ENCODE measurements at regions not wholly inside any gene's neighbourhood (a gene's known extent, or its start where the extent isn't known, plus 50 kb on each side); places are given as distances from the start of the nearest gene placed in this dataset.
"Not testable (repeated sequence)": the region's sequence is repeated elsewhere in the genome, so short reads cannot be mapped to it uniquely, and the experiment has no call there.

DNA sequence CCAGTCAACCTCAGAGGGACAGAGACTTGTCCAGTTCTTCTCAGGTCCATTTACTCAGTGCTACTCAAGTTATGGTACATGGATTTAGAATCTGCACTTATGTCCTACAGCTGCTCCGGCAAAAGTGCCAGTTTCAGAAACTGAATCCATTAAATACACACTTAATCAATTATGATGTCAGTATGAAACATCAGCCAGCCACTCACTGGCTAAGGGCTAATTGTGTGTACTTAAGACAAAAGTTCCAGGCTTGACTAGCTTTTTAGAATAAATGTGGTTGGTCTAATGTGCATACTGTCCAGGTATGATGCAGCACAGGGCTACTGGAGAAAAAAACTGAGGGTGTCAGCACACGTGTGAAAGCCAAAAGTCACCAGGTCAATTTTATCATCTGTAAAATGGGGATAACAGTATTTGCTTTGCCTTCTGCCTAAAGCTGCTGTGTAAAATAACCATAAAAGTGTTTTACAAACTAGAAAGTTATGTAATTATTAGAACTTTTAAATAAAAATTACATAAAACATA lies 55.4 kb upstream of the CYP2D6 start:
- peaks cover 41% of the 10 kb centered on the region for H3K4me1 Mint-ChIP-seq (ENCODE audit: low read depth, unreplicated experiment)
- H3K27ac Mint-ChIP-seq (ENCODE audit: unreplicated experiment) = no peak overlapping the region
- no peak overlapping the region for H3K4me3 Mint-ChIP-seq (ENCODE audit: unreplicated experiment)
- H3K27me3 Mint-ChIP-seq (ENCODE audit: unreplicated experiment) = peaks cover 7% of the 10 kb centered on the region
- peaks cover 18% of the 10 kb centered on the region for H3K9me3 Mint-ChIP-seq (ENCODE audit: unreplicated experiment)
- DNase-seq = no peak
- TF ChIP-seq, protein P1, sequence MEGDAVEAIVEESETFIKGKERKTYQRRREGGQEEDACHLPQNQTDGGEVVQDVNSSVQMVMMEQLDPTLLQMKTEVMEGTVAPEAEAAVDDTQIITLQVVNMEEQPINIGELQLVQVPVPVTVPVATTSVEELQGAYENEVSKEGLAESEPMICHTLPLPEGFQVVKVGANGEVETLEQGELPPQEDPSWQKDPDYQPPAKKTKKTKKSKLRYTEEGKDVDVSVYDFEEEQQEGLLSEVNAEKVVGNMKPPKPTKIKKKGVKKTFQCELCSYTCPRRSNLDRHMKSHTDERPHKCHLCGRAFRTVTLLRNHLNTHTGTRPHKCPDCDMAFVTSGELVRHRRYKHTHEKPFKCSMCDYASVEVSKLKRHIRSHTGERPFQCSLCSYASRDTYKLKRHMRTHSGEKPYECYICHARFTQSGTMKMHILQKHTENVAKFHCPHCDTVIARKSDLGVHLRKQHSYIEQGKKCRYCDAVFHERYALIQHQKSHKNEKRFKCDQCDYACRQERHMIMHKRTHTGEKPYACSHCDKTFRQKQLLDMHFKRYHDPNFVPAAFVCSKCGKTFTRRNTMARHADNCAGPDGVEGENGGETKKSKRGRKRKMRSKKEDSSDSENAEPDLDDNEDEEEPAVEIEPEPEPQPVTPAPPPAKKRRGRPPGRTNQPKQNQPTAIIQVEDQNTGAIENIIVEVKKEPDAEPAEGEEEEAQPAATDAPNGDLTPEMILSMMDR (IDR thresholded peaks at IDR 0.05; ENCODE audit: partially characterized antibody, unreplicated experiment) = no peak
- H3K36me3 Mint-ChIP-seq (ENCODE audit: unreplicated experiment) = no peaks in the 10 kb centered on the region

DNA sequence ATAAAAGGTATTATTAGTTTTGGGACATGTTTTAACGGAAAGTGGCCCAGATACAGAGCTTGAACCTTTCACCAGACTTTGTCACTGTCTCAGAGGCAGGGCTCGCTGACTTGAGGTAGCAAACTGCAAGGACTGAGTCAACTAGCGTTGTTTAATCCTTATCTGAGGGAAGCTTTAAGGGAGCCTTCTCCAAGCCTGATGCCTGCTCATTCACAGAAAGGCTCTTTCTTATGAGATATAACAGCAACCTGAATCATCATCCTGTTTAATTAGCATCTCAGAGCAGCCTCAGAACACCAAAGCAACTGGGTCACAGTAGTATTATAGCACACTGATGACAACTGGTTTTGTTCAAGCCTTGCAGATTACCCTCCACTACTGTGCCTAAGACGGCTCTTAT lies 54.2 kb upstream of the CYP2D6 start:
- peaks cover 7% of the 10 kb centered on the region for H3K27me3 Mint-ChIP-seq (ENCODE audit: unreplicated experiment)
- no peak overlapping the region for H3K4me3 Mint-ChIP-seq (ENCODE audit: unreplicated experiment)
- no peaks in the 10 kb centered on the region for H3K36me3 Mint-ChIP-seq (ENCODE audit: unreplicated experiment)
- H3K9me3 Mint-ChIP-seq (ENCODE audit: unreplicated experiment) = peaks cover 15% of the 10 kb centered on the region
- DNase-seq = no peak
- TF ChIP-seq, protein P1 (IDR thresholded peaks at IDR 0.05; ENCODE audit: partially characterized antibody, unreplicated experiment) = no peak
- H3K27ac Mint-ChIP-seq (ENCODE audit: unreplicated experiment) = no peak overlapping the region
- peaks cover 45% of the 10 kb centered on the region for H3K4me1 Mint-ChIP-seq (ENCODE audit: low read depth, unreplicated experiment)

DNA sequence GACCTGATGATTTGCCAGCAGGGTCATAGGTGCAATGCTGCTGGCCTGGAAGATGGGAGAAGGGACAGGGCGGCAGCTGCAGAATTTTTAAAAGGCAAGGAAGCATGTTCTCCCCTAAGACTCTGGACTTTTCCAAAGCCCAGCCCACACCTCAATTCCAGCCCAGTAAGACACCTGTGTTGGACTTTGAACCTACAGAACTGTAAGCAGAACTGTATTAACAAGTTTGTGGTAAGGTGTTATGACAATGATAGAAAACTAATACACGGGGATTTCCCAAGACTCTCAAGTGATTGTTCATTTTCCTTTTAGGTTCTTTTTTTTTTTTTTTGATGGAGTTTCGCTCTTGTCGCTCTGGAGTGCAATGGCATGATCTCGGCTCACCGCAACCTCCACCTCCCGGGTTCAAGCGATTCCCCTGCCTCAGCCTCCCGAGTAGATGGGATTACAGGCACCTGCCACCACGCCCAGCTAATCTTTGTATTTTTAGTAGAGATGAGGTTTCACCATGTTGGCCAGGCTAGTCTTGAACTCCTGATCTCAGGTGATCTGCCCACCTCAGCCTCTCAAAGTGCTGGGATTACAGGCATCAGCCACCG lies 53.0 kb upstream of the CYP2D6 start:
- not testable (repeated sequence) for DNase-seq

DNA sequence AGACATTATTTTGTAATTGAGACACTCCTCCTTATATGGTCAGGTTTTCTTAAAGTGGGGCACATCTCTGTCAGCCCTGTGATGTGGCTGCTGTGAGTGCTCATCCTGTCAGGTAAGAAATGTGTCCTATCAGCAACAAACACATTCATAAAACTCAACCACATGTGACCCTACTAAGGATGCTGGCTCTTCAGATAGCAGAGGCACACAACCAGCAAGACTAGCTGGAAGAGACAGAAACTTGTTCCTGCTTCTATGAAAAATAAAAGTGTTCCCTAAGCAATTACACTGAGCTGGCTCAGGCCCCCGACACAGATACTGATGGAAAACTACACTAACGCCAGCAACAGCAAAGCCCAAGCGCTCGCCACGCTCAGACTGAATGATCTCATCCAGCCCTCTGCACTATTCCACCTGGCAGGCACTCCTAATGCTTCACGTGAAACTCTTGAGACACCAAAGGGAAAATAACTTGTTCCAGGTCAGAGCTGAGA lies 49.8 kb upstream of the CYP2D6 start:
- H3K36me3 Mint-ChIP-seq (ENCODE audit: unreplicated experiment) = no peaks in the 10 kb centered on the region
- H3K9me3 Mint-ChIP-seq (ENCODE audit: unreplicated experiment) = peaks cover 12% of the 10 kb centered on the region
- H3K4me3 Mint-ChIP-seq (ENCODE audit: unreplicated experiment) = no peak overlapping the region
- H3K27ac Mint-ChIP-seq (ENCODE audit: unreplicated experiment) = peak overlapping the region; percentile 64
- H3K4me1 Mint-ChIP-seq (ENCODE audit: low read depth, unreplicated experiment) = peaks cover 49% of the 10 kb centered on the region
- TF ChIP-seq, protein P1 (IDR thresholded peaks at IDR 0.05; ENCODE audit: partially characterized antibody, unreplicated experiment) = no peak
- H3K27me3 Mint-ChIP-seq (ENCODE audit: unreplicated experiment) = no peaks in the 10 kb centered on the region
- DNase-seq = no peak

More for the DNA sequence above, 53.0 kb upstream of the CYP2D6 start:
- Mint-ChIP-seq H3K4me1 (ENCODE audit: low read depth, unreplicated experiment) (peaks cover 49% of the 10 kb centered on the region), H3K9me3 (ENCODE audit: unreplicated experiment) (peaks cover 14% of the 10 kb centered on the region)
- H3K27me3 Mint-ChIP-seq (ENCODE audit: unreplicated experiment); H3K36me3 Mint-ChIP-seq (ENCODE audit: unreplicated experiment); H3K27ac Mint-ChIP-seq (ENCODE audit: unreplicated experiment); H3K4me3 Mint-ChIP-seq (ENCODE audit: unreplicated experiment): not testable (repeated sequence)

All from glutamatergic neuron (in vitro differentiated cells).